AG08395 (cell line): ENCODE measurements at regions not wholly inside any gene's neighbourhood (a gene's known extent, or its start where the extent isn't known, plus 50 kb on each side); places are given as distances from the start of the nearest gene placed in this dataset.

Source experiments
- DNase-seq: peaks from one replicate; pipeline ENCODE4 v3.0.0; 2012; ENCODE audit warnings: mixed read lengths, low spot score

DNA sequence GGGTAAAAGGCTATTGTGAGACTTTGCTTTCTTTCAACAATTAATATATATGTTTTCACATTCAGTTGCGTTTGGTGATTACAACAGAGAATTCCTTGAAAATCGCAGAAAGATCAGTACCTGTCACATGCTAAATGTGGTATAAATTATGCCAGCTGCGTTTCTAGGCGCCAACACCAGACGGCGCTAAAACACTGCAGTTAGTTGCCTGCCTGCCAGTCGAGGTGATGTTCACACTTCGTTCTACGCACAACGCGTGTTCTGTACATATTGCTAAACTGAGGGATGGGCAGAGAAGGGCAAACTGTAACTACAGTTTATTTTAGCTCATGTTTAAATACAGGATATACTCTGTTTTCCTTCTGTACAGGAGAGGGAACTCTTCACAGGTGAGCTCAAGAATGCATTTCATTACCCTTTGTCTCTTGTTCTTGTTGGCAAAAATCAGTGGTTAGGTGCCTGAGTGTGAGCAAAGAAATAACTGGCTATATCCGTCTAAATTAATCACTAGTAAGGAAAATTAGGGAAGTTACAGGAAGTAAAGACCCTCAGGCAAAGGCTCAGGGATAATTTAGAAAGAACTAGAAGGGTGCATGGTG lies 100.1 kb upstream of the RGS17 start:
- DNase-seq = no peak

DNA sequence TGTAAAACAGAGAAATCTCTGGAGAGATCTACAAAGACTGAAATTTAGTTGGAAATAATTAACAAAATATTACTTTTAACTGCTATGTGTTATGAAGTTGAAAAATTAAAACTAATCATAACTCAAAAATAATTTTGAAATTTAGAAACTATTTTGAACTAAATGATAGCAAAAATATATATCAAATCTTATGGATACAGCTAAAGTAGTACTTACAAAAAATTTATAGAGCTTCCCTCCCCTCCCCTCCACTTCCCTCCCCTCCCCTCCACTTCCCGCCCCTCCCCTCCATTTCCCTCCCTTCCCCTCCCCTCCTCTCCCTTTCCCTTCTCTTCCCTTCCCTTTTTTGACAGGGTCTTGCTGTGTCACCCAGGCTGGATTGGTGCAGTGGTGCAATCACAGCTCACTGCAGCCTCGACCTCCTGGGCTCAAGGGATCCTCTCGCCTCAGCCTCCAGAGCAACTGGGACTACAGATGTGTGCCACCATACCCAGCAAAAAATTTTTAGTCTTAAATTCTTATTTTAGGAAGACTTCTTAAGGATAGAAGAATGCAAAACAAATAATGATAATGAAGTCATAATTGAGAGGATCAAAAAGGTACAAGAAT lies 87.2 kb upstream of the RGS17 start:
- no peak for DNase-seq

- no peak for DNase-seq
These were observed 85.7 kb upstream of the RGS17 start for GRCh38 chr6:153216789-153217188.

DNA sequence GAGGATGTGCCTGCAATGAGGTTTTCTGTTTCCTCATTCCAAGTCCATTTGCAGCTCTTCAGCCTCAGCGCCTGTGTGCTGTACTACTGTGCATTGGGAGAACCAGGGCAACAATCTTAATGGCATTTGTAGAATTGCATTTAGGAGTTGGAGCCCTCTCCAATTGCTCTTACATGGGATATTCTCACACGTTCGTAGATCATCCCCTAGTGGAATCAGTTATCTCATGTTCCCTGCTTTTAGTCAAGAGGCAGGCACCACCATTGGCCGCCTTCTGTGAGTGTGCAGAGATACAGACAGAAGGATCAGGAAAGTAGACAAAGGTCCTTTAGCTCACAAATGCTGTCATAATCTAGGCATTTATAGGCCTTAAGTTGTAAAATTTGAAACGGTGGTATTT lies 84.2 kb upstream of the RGS17 start:
- DNase-seq = no peak

DNA sequence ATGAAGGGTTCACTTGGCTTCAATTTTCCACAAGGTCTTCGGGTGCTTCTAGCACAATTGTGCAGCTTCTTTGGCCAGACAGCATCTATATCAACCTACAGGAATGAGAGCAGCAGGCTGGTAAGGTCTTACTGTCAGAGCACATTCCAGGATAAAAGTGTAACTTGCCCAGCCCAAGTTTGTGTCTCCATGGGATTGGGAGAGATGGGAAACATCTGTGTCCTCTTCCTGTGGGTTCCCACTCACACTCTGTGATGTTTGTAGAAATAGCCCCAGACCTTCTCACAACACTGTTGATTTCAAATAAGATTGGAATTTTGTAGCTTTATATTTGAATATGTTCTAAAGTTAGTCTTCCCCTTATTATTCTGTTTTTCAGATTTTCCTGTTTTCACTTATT lies 83.4 kb upstream of the RGS17 start:
- no peak for DNase-seq

GRCh38 chr6:153210083-153210482 lies 79.0 kb upstream of the RGS17 start:
- DNase-seq = peak; percentile 14

DNA sequence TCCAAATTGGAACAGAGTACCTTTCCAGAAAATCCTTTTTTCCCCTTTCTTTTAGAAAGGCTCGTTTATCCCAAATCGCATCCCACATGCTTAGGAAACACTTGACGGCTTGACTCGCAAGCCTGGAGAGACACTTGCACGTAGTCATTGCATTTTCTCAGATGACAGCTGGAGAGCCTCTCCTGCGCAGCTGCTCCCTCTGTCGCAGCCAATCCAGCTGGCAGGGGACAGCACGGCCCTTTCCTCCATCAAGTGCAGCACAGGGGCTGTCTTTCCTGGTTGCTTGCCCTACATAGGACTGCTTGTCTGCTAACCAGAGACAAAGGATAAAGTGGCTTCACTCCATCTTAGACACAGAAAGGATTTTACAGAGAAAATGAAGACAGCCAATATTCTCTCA lies 77.6 kb upstream of the RGS17 start:
- no peak for DNase-seq

GRCh38 chr6:153207617-153208016 lies 76.5 kb upstream of the RGS17 start:
- no peak for DNase-seq

GRCh38 chr6:153207006-153207405 lies 75.9 kb upstream of the RGS17 start:
- no peak for DNase-seq

DNA sequence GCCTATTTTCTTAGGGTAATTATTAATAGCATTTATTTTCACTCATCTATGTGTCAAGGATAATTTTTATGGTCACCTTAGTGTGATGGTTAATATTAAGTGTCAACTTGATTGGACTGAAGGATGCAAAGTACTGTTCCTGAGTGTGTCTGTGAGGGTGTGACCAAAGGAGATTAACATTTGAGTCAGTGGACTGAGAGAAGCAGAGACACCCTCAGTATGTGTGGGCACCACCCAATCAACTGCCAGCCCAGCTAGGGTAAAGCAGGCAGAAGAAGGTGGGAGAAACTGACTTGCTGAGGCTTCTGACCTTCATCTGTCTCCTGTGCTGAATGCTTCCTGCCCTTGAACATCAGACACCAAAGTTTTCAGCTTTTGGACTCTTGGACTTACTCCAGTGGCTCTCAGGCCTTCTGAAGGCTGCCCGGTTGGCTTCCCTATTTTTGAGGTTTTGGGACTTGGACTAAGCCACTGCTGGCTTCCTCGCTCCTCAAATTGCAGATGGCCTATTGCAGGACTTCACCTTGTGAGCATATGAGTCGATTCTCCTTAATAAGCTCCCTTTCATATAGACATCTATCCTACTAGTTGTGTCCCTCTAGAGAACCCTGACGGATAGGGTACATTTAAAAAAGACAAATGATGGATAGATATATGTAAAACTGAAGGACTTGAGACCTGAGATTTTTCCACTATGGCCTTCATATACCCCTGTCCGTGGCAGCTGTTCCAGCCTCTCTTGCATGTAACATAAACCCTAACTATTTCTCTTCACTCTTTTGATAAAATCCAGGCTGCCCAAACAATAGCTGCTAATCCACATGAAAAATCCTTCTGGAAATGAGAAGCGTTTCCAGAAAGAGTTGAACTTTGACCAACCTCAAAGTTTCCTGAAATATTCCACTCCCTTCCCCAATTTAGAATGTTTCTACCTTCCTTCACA lies 62.1 kb upstream of the RGS17 start:
- DNase-seq = no peak

DNA sequence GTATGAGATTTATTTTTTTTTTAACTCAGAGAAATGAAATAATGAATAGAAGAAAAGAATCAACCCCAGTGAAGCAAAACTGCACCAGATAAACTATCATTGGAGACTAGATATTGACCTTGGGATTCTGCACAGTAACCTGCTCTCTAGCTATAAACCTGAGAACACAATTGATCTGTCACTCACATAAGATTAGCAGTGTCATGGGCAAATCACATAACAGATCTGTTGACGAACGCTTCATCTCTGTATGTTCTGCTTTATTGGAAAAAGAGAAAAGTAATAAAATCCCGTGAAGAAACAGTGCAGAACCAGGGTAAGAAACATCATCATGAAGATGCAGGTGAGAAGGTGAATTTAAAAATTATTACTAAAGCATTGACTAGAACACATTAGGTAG lies 52.8 kb upstream of the RGS17 start:
- no peak for DNase-seq
